ENCODE measurements at regions not wholly inside any gene's neighbourhood (a gene's known extent, or its start where the extent isn't known, plus 50 kb on each side); places are given as distances from the start of the nearest gene placed in this dataset.
A peak's percentile ranks its signal among the peaks of the same experiment; 100 is the strongest.

- DNase-seq (ENCODE audit: low read depth, low spot score), result no peak
These were observed 85.3 kb downstream of the MATN1 start for GRCh38 chr1:30638086-30638485.

GRCh38 chr1:30637183-30637980, 86.0 kb downstream of the MATN1 start:
- DNase-seq (ENCODE audit: low read depth, low spot score), result no peak

- DNase-seq (ENCODE audit: low read depth, low spot score), result no peak
These were observed 86.8 kb downstream of the MATN1 start for GRCh38 chr1:30636621-30637020.

- DNase-seq (ENCODE audit: low read depth, low spot score), result no peak
These were observed 87.9 kb downstream of the MATN1 start for GRCh38 chr1:30635391-30635975.

GRCh38 chr1:30634507-30634906, 88.9 kb downstream of the MATN1 start:
- no peak for DNase-seq (ENCODE audit: low read depth, low spot score)

GRCh38 chr1:30633294-30633693, 90.1 kb downstream of the MATN1 start:
- no peak for DNase-seq (ENCODE audit: low read depth, low spot score)

GRCh38 chr1:30632481-30632880, 90.9 kb downstream of the MATN1 start:
- no peak for DNase-seq (ENCODE audit: low read depth, low spot score)

GRCh38 chr1:30631700-30632099, 91.7 kb downstream of the MATN1 start:
- DNase-seq (ENCODE audit: low read depth, low spot score), result no peak

- no peak for DNase-seq (ENCODE audit: low read depth, low spot score)
These were observed 93.9 kb downstream of the MATN1 start for GRCh38 chr1:30629501-30629900.

- no peak for DNase-seq (ENCODE audit: low read depth, low spot score)
These were observed 95.4 kb downstream of the MATN1 start for GRCh38 chr1:30627994-30628393.

- no peak for DNase-seq (ENCODE audit: low read depth, low spot score)
These were observed 96.2 kb downstream of the MATN1 start for GRCh38 chr1:30627206-30627605.

GRCh38 chr1:30623431-30623830, 100.0 kb downstream of the MATN1 start:
- DNase-seq (ENCODE audit: low read depth, low spot score), result no peak

GRCh38 chr1:30619619-30620018, 103.8 kb downstream of the MATN1 start:
- DNase-seq (ENCODE audit: low read depth, low spot score), result no peak

- peak; percentile 15 for DNase-seq (ENCODE audit: low read depth, low spot score)
These were observed 105.0 kb downstream of the MATN1 start for GRCh38 chr1:30618335-30618747.

- no peak for DNase-seq (ENCODE audit: low read depth, low spot score)
These were observed 106.6 kb downstream of the MATN1 start for GRCh38 chr1:30616759-30617158.

GRCh38 chr1:30615816-30616590, 107.4 kb downstream of the MATN1 start:
- no peak for DNase-seq (ENCODE audit: low read depth, low spot score)

GRCh38 chr1:30615076-30615795, 108.1 kb downstream of the MATN1 start:
- DNase-seq (ENCODE audit: low read depth, low spot score), result no peak

GRCh38 chr1:30613188-30613587, 110.2 kb downstream of the MATN1 start:
- DNase-seq (ENCODE audit: low read depth, low spot score), result no peak

- DNase-seq (ENCODE audit: low read depth, low spot score), result no peak
These were observed 110.8 kb downstream of the MATN1 start for GRCh38 chr1:30612536-30613065.

- no peak for DNase-seq (ENCODE audit: low read depth, low spot score)
These were observed 111.6 kb downstream of the MATN1 start for GRCh38 chr1:30611741-30612309.

- no peak for DNase-seq (ENCODE audit: low read depth, low spot score)
These were observed 112.5 kb downstream of the MATN1 start for GRCh38 chr1:30610917-30611316.

Data from astrocyte of the hippocampus (primary cell).